ENCODE measurements at regions not wholly inside any gene's neighbourhood (a gene's known extent, or its start where the extent isn't known, plus 50 kb on each side); places are given as distances from the start of the nearest gene placed in this dataset.

DNA sequence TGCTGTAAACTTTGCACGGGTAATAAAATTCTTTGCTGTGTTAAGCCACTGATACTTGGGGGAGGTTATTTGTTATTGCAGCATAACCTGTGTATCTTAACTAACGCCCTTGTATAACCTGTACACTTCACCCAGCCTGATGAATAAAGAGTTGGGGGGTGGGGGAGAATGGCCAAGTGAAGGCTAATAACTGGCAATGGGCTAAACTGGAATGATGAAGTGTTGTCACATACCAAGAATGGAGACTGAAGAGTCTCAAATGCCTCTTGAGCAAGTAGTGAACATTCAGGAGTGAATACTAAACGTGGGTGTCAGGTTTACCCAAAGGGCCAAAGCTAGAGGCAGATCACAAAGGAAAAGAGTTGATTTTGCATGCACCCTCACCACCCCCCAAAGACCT lies 169.4 kb downstream of the C1orf94 start:
- Mint-ChIP-seq H3K27ac (no peak overlapping the region), H3K9me3 (no peaks in the 10 kb centered on the region), H3K27me3 (peaks cover 1% of the 10 kb centered on the region), H3K4me3 (no peak overlapping the region), H3K4me1 (no peaks in the 10 kb centered on the region), H3K36me3 (no peaks in the 10 kb centered on the region)
- no peak for DNase-seq (ENCODE audit: low spot score in 2 of 2)
- no peak for ATAC-seq (ENCODE audit: low read depth)

- Mint-ChIP-seq H3K4me3 (no peak overlapping the region), H3K36me3 (no peaks in the 10 kb centered on the region), H3K27ac (no peak overlapping the region), H3K9me3 (no peaks in the 10 kb centered on the region), H3K4me1 (no peaks in the 10 kb centered on the region), H3K27me3 (peaks cover 4% of the 10 kb centered on the region)
- ATAC-seq (ENCODE audit: low read depth) (no peak), DNase-seq (ENCODE audit: low spot score in 2 of 2) (no peak)
Observed at GRCh38 chr1:34353409-34353808, 176.7 kb downstream of the C1orf94 start.

- Mint-ChIP-seq H3K27me3 (peaks cover 7% of the 10 kb centered on the region), H3K27ac (no peak overlapping the region), H3K36me3 (no peaks in the 10 kb centered on the region), H3K4me3 (no peak overlapping the region), H3K4me1 (no peaks in the 10 kb centered on the region), H3K9me3 (no peaks in the 10 kb centered on the region)
- DNase-seq (ENCODE audit: low spot score in 2 of 2) = no peak
- no peak for ATAC-seq (ENCODE audit: low read depth)
Observed at GRCh38 chr1:34354367-34354766, 177.7 kb downstream of the C1orf94 start.

DNA sequence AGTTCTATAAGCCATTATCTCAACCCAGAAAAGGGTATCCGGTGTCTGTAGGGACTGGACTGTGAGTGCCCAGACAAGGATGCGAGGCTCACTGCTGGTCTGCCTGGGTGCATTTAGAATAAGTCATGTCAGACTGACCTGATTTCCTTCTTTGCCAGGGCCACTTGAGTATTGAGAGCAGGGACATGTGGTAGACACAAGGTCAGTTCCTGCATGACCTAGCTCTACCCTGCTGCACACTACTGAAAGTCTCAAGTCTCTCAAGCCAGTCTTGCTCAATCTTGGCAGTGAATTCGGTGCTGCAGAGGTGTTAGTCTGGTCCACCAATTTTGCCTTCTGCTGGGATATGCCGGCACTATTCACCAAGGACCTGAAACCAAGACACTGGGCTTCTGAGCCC lies 180.1 kb downstream of the C1orf94 start:
- DNase-seq (ENCODE audit: low spot score in 2 of 2) (no peak), ATAC-seq (ENCODE audit: low read depth) (no peak)
- H3K4me1 Mint-ChIP-seq = no peaks in the 10 kb centered on the region
- no peaks in the 10 kb centered on the region for H3K9me3 Mint-ChIP-seq
- H3K36me3 Mint-ChIP-seq = no peaks in the 10 kb centered on the region
- peaks cover 11% of the 10 kb centered on the region for H3K27me3 Mint-ChIP-seq
- no peak overlapping the region for H3K27ac Mint-ChIP-seq
- H3K4me3 Mint-ChIP-seq = no peak overlapping the region

- H3K27ac Mint-ChIP-seq = no peak overlapping the region
- H3K4me3 Mint-ChIP-seq = no peak overlapping the region
- H3K4me1 Mint-ChIP-seq = no peaks in the 10 kb centered on the region
- H3K9me3 Mint-ChIP-seq = peaks cover 5% of the 10 kb centered on the region
- ATAC-seq (ENCODE audit: low read depth) (no peak), DNase-seq (ENCODE audit: low spot score in 2 of 2) (no peak)
- no peaks in the 10 kb centered on the region for H3K36me3 Mint-ChIP-seq
- H3K27me3 Mint-ChIP-seq = peaks cover 20% of the 10 kb centered on the region
Observed at GRCh38 chr1:34358636-34359035, 181.9 kb downstream of the C1orf94 start.

- DNase-seq (ENCODE audit: low spot score in 2 of 2) (no peak), ATAC-seq (ENCODE audit: low read depth) (no peak)
- H3K27me3 Mint-ChIP-seq = peaks cover 21% of the 10 kb centered on the region
- H3K27ac Mint-ChIP-seq = no peak overlapping the region
- no peak overlapping the region for H3K4me3 Mint-ChIP-seq
- peaks cover 5% of the 10 kb centered on the region for H3K9me3 Mint-ChIP-seq
- H3K36me3 Mint-ChIP-seq = no peaks in the 10 kb centered on the region
- H3K4me1 Mint-ChIP-seq = no peaks in the 10 kb centered on the region
Observed at GRCh38 chr1:34359411-34359810, 182.7 kb downstream of the C1orf94 start.

DNA sequence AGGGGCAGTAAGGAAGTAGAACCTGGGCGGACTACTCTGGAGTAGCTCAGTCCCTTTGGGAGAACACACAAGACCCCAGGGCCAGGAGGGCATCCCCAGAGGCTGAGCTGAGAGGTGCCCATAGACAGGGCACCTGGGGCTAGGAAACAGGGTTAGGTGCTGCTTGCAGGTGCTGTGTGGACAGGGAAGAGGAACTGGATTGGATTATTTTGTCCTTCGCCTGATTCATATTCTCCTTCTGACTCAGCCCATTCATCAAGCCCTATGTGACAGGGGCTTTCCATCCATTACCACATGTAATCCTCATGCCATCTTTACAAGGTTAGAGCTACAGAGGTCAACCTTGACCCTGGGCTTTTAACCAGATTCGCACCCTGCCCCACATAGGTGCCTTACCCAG lies 183.9 kb downstream of the C1orf94 start:
- Mint-ChIP-seq H3K9me3 (peaks cover 5% of the 10 kb centered on the region), H3K4me1 (no peaks in the 10 kb centered on the region), H3K4me3 (no peak overlapping the region), H3K27ac (no peak overlapping the region), H3K27me3 (peaks cover 19% of the 10 kb centered on the region), H3K36me3 (no peaks in the 10 kb centered on the region)
- ATAC-seq (ENCODE audit: low read depth) (no peak), DNase-seq (ENCODE audit: low spot score in 2 of 2) (no peak)

- DNase-seq (ENCODE audit: low spot score in 2 of 2) (no peak), ATAC-seq (ENCODE audit: low read depth) (no peak)
- no peak overlapping the region for H3K4me3 Mint-ChIP-seq
- H3K4me1 Mint-ChIP-seq = no peaks in the 10 kb centered on the region
- peaks cover 5% of the 10 kb centered on the region for H3K9me3 Mint-ChIP-seq
- no peaks in the 10 kb centered on the region for H3K36me3 Mint-ChIP-seq
- no peak overlapping the region for H3K27ac Mint-ChIP-seq
- peaks cover 19% of the 10 kb centered on the region for H3K27me3 Mint-ChIP-seq
Observed at GRCh38 chr1:34361121-34361520, 184.4 kb downstream of the C1orf94 start.

GRCh38 chr1:34361781-34362357 lies 185.2 kb downstream of the C1orf94 start:
- Mint-ChIP-seq H3K4me3 (no peak overlapping the region), H3K27ac (no peak overlapping the region), H3K36me3 (no peaks in the 10 kb centered on the region)

GRCh38 chr1:34362949-34363348 lies 186.2 kb downstream of the C1orf94 start:
- no peak overlapping the region for H3K27ac Mint-ChIP-seq
- H3K27me3 Mint-ChIP-seq = peaks cover 19% of the 10 kb centered on the region
- ATAC-seq (ENCODE audit: low read depth) (no peak), DNase-seq (ENCODE audit: low spot score in 2 of 2) (no peak)
- no peaks in the 10 kb centered on the region for H3K36me3 Mint-ChIP-seq
- H3K9me3 Mint-ChIP-seq = peaks cover 5% of the 10 kb centered on the region
- H3K4me3 Mint-ChIP-seq = no peak overlapping the region
- H3K4me1 Mint-ChIP-seq = no peaks in the 10 kb centered on the region

More at GRCh38 chr1:34361781-34362357, 185.2 kb downstream of the C1orf94 start:
- H3K4me1 Mint-ChIP-seq = no peaks in the 10 kb centered on the region
- DNase-seq (ENCODE audit: low spot score in 2 of 2) (no peak), ATAC-seq (ENCODE audit: low read depth) (no peak)
- H3K9me3 Mint-ChIP-seq = peaks cover 5% of the 10 kb centered on the region
- H3K27me3 Mint-ChIP-seq = peaks cover 19% of the 10 kb centered on the region

DNA sequence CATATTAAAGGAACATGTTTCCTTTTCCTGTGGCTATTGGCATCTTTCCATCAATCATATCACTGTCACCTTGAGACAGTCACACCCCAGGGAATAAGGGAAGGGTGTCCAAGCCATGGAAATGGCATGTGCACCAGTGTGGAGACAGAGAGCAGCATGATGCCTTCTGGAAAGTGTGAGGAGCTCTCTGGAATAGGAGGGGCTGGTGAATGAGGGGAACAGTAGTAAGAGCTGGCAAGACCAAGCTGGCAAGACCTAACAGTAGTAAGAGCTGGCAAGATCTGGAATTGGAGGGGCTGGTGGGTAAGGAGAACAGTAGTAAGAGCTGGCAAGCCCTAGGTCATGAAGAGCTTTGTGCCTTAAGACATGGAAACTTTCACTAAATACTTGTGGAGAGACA lies 186.7 kb downstream of the C1orf94 start:
- H3K27ac Mint-ChIP-seq = no peak overlapping the region
- no peak for ATAC-seq (ENCODE audit: low read depth)
- peaks cover 17% of the 10 kb centered on the region for H3K27me3 Mint-ChIP-seq
- H3K4me3 Mint-ChIP-seq = no peak overlapping the region
- no peaks in the 10 kb centered on the region for H3K4me1 Mint-ChIP-seq
- H3K36me3 Mint-ChIP-seq = no peaks in the 10 kb centered on the region
- no peak for DNase-seq (ENCODE audit: low spot score in 2 of 2)
- H3K9me3 Mint-ChIP-seq = peaks cover 5% of the 10 kb centered on the region

DNA sequence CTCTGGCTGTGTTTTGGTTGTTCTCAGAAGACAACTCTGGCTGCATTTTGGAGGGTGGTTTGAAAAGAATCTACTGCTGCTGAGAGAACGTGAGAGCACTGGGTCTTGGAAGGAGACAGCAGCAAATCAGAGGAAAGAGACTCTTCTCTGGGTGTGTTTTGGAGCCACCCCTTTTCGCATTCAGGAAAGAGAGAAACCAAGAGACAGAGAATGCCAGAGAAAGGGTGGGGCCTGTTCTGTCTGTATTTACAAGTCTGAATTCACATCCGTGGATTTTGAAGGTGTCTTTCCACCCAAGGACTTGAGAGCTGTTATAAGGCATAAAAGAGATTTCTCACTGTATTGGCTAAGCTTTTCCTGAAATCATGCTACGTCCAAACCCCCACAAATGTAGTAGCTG lies 187.2 kb downstream of the C1orf94 start:
- no peaks in the 10 kb centered on the region for H3K4me1 Mint-ChIP-seq
- no peak overlapping the region for H3K4me3 Mint-ChIP-seq
- peaks cover 5% of the 10 kb centered on the region for H3K9me3 Mint-ChIP-seq
- H3K27me3 Mint-ChIP-seq = peaks cover 16% of the 10 kb centered on the region
- DNase-seq (ENCODE audit: low spot score in 2 of 2) (no peak), ATAC-seq (ENCODE audit: low read depth) (no peak)
- no peaks in the 10 kb centered on the region for H3K36me3 Mint-ChIP-seq
- H3K27ac Mint-ChIP-seq = no peak overlapping the region

GRCh38 chr1:34364376-34364775 lies 187.7 kb downstream of the C1orf94 start:
- H3K36me3 Mint-ChIP-seq = no peaks in the 10 kb centered on the region
- peaks cover 14% of the 10 kb centered on the region for H3K27me3 Mint-ChIP-seq
- H3K9me3 Mint-ChIP-seq = peaks cover 5% of the 10 kb centered on the region
- H3K27ac Mint-ChIP-seq = no peak overlapping the region
- H3K4me1 Mint-ChIP-seq = no peaks in the 10 kb centered on the region
- H3K4me3 Mint-ChIP-seq = no peak overlapping the region
- DNase-seq (ENCODE audit: low spot score in 2 of 2) (no peak), ATAC-seq (ENCODE audit: low read depth) (no peak)

DNA sequence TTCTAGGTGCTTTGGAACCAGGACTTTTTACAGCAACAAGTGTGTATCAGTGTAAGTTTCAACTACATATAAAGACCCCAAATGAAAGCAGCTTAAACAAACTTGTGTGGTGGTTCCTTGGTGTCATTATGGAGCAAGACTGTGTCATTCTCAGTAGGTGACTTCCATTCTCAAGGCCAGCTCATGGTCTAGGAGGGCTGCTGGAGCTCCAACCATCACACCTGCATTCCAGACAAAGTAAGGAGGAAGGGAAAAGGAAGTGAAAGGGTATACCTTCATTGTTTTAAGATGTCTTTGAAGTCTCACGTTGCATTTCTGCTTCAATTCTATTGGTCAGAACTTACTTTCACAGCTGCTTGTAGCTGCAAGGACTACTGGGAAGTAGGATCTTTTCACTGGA lies 188.6 kb downstream of the C1orf94 start:
- H3K36me3 Mint-ChIP-seq = no peaks in the 10 kb centered on the region
- peaks cover 11% of the 10 kb centered on the region for H3K27me3 Mint-ChIP-seq
- H3K9me3 Mint-ChIP-seq = peaks cover 5% of the 10 kb centered on the region
- H3K4me3 Mint-ChIP-seq = no peak overlapping the region
- no peaks in the 10 kb centered on the region for H3K4me1 Mint-ChIP-seq
- no peak for ATAC-seq (ENCODE audit: low read depth)
- no peak overlapping the region for H3K27ac Mint-ChIP-seq
- DNase-seq (ENCODE audit: low spot score in 2 of 2) = no peak

GRCh38 chr1:34366875-34367624 lies 190.3 kb downstream of the C1orf94 start:
- ATAC-seq (ENCODE audit: low read depth) (no peak), DNase-seq (ENCODE audit: low spot score in 2 of 2) (no peak)
- no peaks in the 10 kb centered on the region for H3K36me3 Mint-ChIP-seq
- no peak overlapping the region for H3K27ac Mint-ChIP-seq
- H3K9me3 Mint-ChIP-seq = peaks cover 4% of the 10 kb centered on the region
- H3K27me3 Mint-ChIP-seq = peaks cover 11% of the 10 kb centered on the region
- no peak overlapping the region for H3K4me3 Mint-ChIP-seq
- H3K4me1 Mint-ChIP-seq = no peaks in the 10 kb centered on the region
